ENCODE measurements at regions not wholly inside any gene's neighbourhood (a gene's known extent, or its start where the extent isn't known, plus 50 kb on each side); places are given as distances from the start of the nearest gene placed in this dataset.
"Not testable (repeated sequence)": the region's sequence is repeated elsewhere in the genome, so short reads cannot be mapped to it uniquely, and the experiment has no call there.

GRCh38 chr3:166993015-166993630, 387.0 kb downstream of the ZBBX start:
- DNase-seq (ENCODE audit: low read depth) = no peak

- no peak for DNase-seq (ENCODE audit: low read depth)
Observed at GRCh38 chr3:166986000-166986399, 394.1 kb downstream of the ZBBX start.

- not testable (repeated sequence) for DNase-seq (ENCODE audit: low read depth)
Observed at GRCh38 chr3:166975796-166976195, 404.3 kb downstream of the ZBBX start.

GRCh38 chr3:166967714-166968113, 412.4 kb downstream of the ZBBX start:
- DNase-seq (ENCODE audit: low read depth) = not testable (repeated sequence)

- DNase-seq (ENCODE audit: low read depth) = no peak
Observed at GRCh38 chr3:166962911-166963310, 417.2 kb downstream of the ZBBX start.

GRCh38 chr3:166957121-166957520, 423.0 kb downstream of the ZBBX start:
- no peak for DNase-seq (ENCODE audit: low read depth)

- DNase-seq (ENCODE audit: low read depth) = no peak
Observed at GRCh38 chr3:166955201-166955939, 424.7 kb downstream of the ZBBX start.

GRCh38 chr3:166934879-166935278, 445.2 kb downstream of the ZBBX start:
- DNase-seq (ENCODE audit: low read depth) = no peak

- no peak for DNase-seq (ENCODE audit: low read depth)
Observed at GRCh38 chr3:166917437-166917836, 462.7 kb downstream of the ZBBX start.

- DNase-seq (ENCODE audit: low read depth) = no peak
Observed at GRCh38 chr3:166902374-166902773, 477.7 kb downstream of the ZBBX start.

GRCh38 chr3:166900866-166901577, 479.1 kb downstream of the ZBBX start:
- DNase-seq (ENCODE audit: low read depth) = no peak

GRCh38 chr3:166897811-166898210, 482.3 kb downstream of the ZBBX start:
- no peak for DNase-seq (ENCODE audit: low read depth)

- DNase-seq (ENCODE audit: low read depth) = no peak
Observed at GRCh38 chr3:166889241-166889640, 490.9 kb downstream of the ZBBX start.

GRCh38 chr3:166879661-166880060, 500.4 kb downstream of the ZBBX start:
- no peak for DNase-seq (ENCODE audit: low read depth)

GRCh38 chr3:166877971-166878370, 502.1 kb downstream of the ZBBX start:
- DNase-seq (ENCODE audit: low read depth) = no peak

GRCh38 chr3:166864473-166865467, 515.3 kb downstream of the ZBBX start:
- DNase-seq (ENCODE audit: low read depth) = no peak

- DNase-seq (ENCODE audit: low read depth) = no peak
Observed at GRCh38 chr3:166860217-166860616, 519.9 kb downstream of the ZBBX start.

- no peak for DNase-seq (ENCODE audit: low read depth)
Observed at GRCh38 chr3:166844329-166844728, 535.8 kb downstream of the ZBBX start.

- DNase-seq (ENCODE audit: low read depth) = not testable (repeated sequence)
Observed at GRCh38 chr3:166842784-166843183, 537.3 kb downstream of the ZBBX start.

GRCh38 chr3:166837535-166837934, 542.6 kb downstream of the ZBBX start:
- no peak for DNase-seq (ENCODE audit: low read depth)

GRCh38 chr3:166836836-166837235, 543.3 kb downstream of the ZBBX start:
- DNase-seq (ENCODE audit: low read depth) = no peak

- DNase-seq (ENCODE audit: low read depth) = no peak
Observed at GRCh38 chr3:166829896-166830295, 550.2 kb downstream of the ZBBX start.

Data from non-pigmented ciliary epithelial cell (primary cell).